Naive thymus-derived CD8-positive, alpha-beta T cell (primary cell): ENCODE measurements at regions not wholly inside any gene's neighbourhood (a gene's known extent, or its start where the extent isn't known, plus 50 kb on each side); places are given as distances from the start of the nearest gene placed in this dataset.

Source experiments
- ATAC-seq, 2 donors: fragments of 150-1000 bp; cut with Tn5 transposase in 1 of 2; sonication (Bioruptor Pico), chemical (Tn5 transposase) in 1 of 2; 1 replicate in 1 of 2; 2 replicates in 1 of 2; pipeline ENCODE4 v1.10.0; 2021; ENCODE audit warnings: mild to moderate bottlenecking in 2 of 2, moderate library complexity in 2 of 2
- POLR2A ChIA-PET: fragments of 350-600 bp; sonication (Branson Sonifier 250); formaldehyde crosslinking; loops from one replicate; lab custom pipeline; 2021; ENCODE audit warnings: antibody characterized with exemption; lab: Charles Lee
- DNase-seq, 10 donors: peaks; one replicate each; pipeline versions ENCODE4 v3.0.0 to v3.0.0-alpha.2; 2020 to 2022
- H3K27ac Mint-ChIP-seq, 10 donors: one replicate each; pipeline ENCODE4 v1.8.0; 2020 to 2022; ENCODE audit warnings: mild to moderate bottlenecking in 10 of 10, mixed read lengths in 10 of 10, moderate library complexity in 4 of 10, inconsistent platforms in 1 of 10
- H3K27me3 Mint-ChIP-seq, 5 donors: one replicate each; pipeline ENCODE4 v1.8.0; 2021 to 2022; ENCODE audit warnings: mixed read lengths in 5 of 5
- H3K36me3 Mint-ChIP-seq, 3 donors: one replicate each; pipeline ENCODE4 v1.8.0; 2020 to 2022; ENCODE audit warnings: mixed read lengths in 3 of 3, mild to moderate bottlenecking in 2 of 3, inconsistent platforms in 1 of 3
- H3K4me1 Mint-ChIP-seq, 4 donors: one replicate each; pipeline ENCODE4 v1.8.0; 2021 to 2022; ENCODE audit warnings: mixed read lengths in 4 of 4
- H3K4me3 Mint-ChIP-seq, 10 donors: one replicate each; pipeline ENCODE4 v1.8.0; 2020 to 2022; ENCODE audit warnings: mild to moderate bottlenecking in 10 of 10, mixed read lengths in 10 of 10, moderate library complexity in 6 of 10, inconsistent platforms in 1 of 10
- H3K9me3 Mint-ChIP-seq, 9 donors: one replicate each; pipeline ENCODE4 v1.8.0; 2020 to 2022; ENCODE audit warnings: mixed read lengths in 9 of 9, mild to moderate bottlenecking in 3 of 9, inconsistent platforms in 1 of 9, moderate library complexity in 1 of 9

DNA sequence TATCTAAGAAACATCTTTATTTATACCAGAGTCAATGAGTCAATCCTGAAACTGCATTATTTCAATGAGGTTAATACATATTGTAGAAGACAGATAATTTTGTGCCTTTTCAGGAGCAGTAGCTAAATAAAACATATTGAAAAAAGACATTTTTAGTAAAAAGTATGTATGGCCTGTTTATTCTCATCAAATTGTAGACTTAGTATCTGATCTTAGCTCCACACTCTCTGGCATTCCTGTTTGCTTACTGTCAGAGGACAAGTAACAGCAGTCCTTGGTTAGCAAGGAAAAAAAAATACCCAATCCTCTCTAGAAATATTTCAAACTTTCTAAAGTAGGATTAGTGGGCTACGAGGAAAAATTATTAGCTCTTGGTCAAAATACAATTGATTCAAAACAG, 50.5 kb upstream of the GUCY1A1 start:
- Mint-ChIP-seq H3K9me3 (no peaks in the 10 kb centered on the region), H3K36me3 (no peaks in the 10 kb centered on the region), H3K4me3 (no peak overlapping the region)

DNA sequence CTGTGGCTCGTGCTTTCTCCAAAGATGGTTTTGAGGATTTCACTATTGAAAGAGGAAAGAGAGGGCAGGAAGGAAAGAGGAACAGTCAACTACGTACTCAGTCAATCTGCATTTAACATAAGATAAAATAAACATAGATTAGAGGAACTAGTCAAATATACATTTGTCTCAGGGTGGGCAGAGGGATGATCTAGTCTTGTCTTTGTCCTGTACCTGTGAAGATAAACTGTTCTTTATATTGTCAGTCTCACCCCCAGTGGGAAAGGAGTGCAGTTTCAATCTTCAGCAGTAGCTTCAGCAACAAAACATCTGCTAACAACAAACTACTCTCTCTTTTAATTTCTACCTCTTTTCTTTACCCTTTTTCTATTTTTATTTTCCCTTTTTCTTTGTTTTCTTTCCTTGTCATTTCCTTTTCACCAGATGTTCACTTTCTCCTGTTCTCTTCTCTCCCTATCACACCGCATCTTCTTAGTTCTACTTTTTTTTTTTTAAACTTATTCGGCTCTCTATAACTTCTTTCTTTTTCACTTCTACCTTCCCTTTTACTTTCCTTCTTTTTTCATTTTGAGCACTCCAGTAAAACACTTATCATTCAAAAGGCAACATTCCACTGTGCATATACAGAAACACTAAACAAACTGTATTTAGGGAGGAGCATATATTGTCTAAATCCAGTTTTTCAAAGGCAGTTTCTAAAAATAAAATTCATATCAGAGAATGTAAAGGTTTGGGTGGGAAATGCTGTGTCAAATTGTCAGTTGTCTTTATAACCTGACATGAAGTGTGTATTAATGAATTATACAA, 51.4 kb upstream of the GUCY1A1 start:
- H3K27me3 Mint-ChIP-seq = peaks cover 0 to 5% (median 3%) of the 10 kb centered on the region in 5 donors
- H3K4me1 Mint-ChIP-seq = peaks cover 0 to 6% (median 0%) of the 10 kb centered on the region in 4 donors
- H3K27ac Mint-ChIP-seq = no peak overlapping the region
- no peak overlapping the region for H3K4me3 Mint-ChIP-seq
- H3K36me3 Mint-ChIP-seq = no peaks in the 10 kb centered on the region
- POLR2A ChIA-PET = no interaction called here
- no peak for ATAC-seq
- H3K9me3 Mint-ChIP-seq = no peaks in the 10 kb centered on the region
- no peak for DNase-seq

More for the DNA sequence above, 50.5 kb upstream of the GUCY1A1 start:
- ATAC-seq (no peak), DNase-seq (no peak)
- peaks cover 0 to 6% (median 0%) of the 10 kb centered on the region in 4 donors for H3K4me1 Mint-ChIP-seq
- POLR2A ChIA-PET = no interaction called here
- no peak overlapping the region for H3K27ac Mint-ChIP-seq
- peaks cover 0 to 5% (median 3%) of the 10 kb centered on the region in 5 donors for H3K27me3 Mint-ChIP-seq

DNA sequence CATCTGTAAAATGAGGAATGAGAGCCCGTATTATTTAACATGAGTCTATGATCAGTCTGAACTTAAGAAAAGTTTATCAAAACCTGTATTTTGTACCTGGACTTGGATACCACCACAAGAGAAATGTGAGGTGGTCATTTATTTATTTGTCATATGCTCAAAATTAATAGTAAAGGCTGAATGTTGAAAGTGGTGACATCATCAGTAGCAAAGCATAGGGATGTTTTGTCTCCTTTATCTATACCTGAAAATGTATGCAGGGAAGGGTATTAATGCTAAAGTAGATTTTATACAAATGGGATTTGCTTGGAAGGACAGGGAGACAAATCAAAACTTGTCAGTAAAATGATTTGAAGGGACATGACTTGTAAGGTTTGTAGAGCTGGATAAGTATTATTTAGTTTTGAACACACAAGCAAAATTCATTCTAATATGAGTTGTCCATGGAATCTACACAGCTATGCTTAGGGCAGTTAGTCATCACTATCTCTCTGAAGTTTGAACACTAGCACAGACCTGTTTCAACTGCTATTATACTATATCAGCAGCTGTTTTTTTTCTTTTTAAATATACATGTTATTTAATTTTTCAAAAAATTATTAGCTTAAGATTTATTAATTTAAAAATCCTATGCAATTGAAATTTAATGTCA, 52.4 kb upstream of the GUCY1A1 start:
- ATAC-seq (no peak), DNase-seq (no peak)
- H3K36me3 Mint-ChIP-seq = no peaks in the 10 kb centered on the region
- peaks cover 0 to 5% (median 3%) of the 10 kb centered on the region in 5 donors for H3K27me3 Mint-ChIP-seq
- H3K4me1 Mint-ChIP-seq = peaks cover 0 to 6% (median 0%) of the 10 kb centered on the region in 4 donors
- POLR2A ChIA-PET = no interaction called here
- H3K9me3 Mint-ChIP-seq = no peaks in the 10 kb centered on the region
- no peak overlapping the region for H3K4me3 Mint-ChIP-seq
- no peak overlapping the region for H3K27ac Mint-ChIP-seq

DNA sequence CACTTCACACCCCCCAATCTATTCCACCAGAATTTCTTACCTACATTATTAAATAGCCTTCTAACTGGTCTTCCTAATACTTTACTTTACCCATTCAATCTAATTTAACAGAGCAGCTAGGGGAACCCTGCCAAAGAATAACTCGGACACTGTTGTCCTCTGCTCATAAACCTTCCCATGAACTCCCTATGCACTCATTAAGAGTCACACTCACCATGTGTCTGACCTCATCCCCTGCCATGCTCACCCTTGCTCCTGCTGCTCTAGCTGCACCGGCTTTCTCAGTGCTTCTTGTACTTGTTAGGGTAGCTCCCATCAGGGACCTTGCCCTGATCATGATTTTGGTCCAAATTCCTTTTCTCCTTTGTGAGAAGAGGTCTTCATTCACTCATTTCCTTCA, 54.6 kb upstream of the GUCY1A1 start:
- POLR2A ChIA-PET = no interaction called here
- Mint-ChIP-seq H3K27me3 (peaks cover 0 to 10% (median 3%) of the 10 kb centered on the region in 5 donors), H3K27ac (no peak overlapping the region), H3K36me3 (no peaks in the 10 kb centered on the region), H3K9me3 (no peaks in the 10 kb centered on the region), H3K4me1 (peaks cover 0 to 6% (median 0%) of the 10 kb centered on the region in 4 donors), H3K4me3 (no peak overlapping the region)
- no peak for DNase-seq
- no peak for ATAC-seq

DNA sequence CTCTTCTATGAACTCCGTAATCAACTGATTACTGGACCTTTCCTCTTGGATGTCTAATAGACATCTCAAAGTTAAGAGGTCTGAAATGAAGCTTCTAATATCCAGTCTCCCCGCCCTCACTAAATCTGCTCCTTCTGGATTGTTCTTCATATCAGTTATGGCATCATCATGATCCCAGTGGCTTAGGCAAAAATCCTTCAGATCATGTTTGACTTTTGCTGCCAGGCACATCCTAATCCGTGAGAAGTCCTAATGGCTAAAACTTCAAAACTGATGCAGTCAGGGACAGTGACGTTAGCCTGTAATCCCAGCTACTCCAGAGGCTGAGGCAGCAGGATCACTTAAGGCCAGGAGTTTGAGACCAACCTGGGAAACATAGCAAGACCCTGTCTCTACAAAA, 55.1 kb upstream of the GUCY1A1 start:
- no peak overlapping the region for H3K4me3 Mint-ChIP-seq
- POLR2A ChIA-PET = no interaction called here
- H3K27ac Mint-ChIP-seq = no peak overlapping the region
- peaks cover 0 to 10% (median 3%) of the 10 kb centered on the region in 5 donors for H3K27me3 Mint-ChIP-seq
- DNase-seq = no peak
- peaks cover 0 to 6% (median 0%) of the 10 kb centered on the region in 4 donors for H3K4me1 Mint-ChIP-seq
- no peaks in the 10 kb centered on the region for H3K9me3 Mint-ChIP-seq
- H3K36me3 Mint-ChIP-seq = no peaks in the 10 kb centered on the region
- ATAC-seq = no peak

DNA sequence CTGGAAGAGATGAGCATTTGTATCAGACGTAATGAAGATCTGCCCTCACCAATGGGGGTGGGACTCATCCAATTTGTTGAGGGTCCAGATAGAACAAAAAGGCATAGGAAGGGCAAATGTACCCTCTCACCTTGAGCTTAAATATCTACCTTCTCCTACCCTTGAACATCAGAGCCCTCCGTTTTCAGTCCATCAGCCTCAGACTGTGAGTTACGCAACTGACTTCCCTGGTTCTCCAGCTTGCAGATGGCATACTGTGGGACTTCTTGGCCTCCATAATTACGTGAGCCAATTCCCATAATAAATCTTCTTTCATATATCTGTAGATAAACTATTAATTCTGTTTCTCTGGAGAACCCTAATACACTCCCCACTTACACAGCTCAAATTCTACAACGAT, 56.5 kb upstream of the GUCY1A1 start:
- no peak for DNase-seq
- H3K4me3 Mint-ChIP-seq = no peak overlapping the region
- no peaks in the 10 kb centered on the region for H3K9me3 Mint-ChIP-seq
- H3K36me3 Mint-ChIP-seq = no peaks in the 10 kb centered on the region
- H3K27ac Mint-ChIP-seq = no peak overlapping the region
- peaks cover 0 to 10% (median 3%) of the 10 kb centered on the region in 5 donors for H3K27me3 Mint-ChIP-seq
- POLR2A ChIA-PET = no interaction called here
- peaks cover 0 to under 1% (median 0%) of the 10 kb centered on the region in 4 donors for H3K4me1 Mint-ChIP-seq
- ATAC-seq = no peak

DNA sequence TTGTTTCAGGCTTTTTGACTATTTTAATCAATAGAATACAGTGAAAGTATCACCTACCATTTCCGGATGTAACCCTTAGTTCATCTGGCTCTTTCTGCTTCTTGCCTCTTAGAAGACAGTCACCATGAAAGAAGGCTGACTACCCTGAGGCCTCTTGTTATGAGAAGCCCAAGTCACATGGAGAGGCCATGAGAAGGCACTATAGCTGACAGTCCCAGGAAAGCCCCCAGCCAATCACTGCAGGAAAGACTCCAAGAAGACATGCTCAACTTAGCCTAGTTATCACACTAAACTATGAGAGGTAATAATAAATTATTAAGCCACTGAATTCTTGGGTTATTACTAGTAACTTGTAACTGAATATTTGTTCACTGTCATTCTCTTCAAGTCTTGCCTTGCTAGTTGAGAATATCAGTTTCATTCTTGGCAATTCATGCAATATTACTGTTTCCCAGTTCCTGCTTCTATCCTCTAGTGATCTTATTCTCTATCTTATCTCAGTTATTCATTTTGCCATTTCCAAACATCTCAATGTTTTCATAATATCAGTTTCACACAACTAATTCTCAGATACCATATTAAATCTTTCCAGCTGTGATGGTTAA, 57.1 kb upstream of the GUCY1A1 start:
- Mint-ChIP-seq H3K27ac (no peak overlapping the region), H3K27me3 (peaks cover 0 to 10% (median 3%) of the 10 kb centered on the region in 5 donors)

DNA sequence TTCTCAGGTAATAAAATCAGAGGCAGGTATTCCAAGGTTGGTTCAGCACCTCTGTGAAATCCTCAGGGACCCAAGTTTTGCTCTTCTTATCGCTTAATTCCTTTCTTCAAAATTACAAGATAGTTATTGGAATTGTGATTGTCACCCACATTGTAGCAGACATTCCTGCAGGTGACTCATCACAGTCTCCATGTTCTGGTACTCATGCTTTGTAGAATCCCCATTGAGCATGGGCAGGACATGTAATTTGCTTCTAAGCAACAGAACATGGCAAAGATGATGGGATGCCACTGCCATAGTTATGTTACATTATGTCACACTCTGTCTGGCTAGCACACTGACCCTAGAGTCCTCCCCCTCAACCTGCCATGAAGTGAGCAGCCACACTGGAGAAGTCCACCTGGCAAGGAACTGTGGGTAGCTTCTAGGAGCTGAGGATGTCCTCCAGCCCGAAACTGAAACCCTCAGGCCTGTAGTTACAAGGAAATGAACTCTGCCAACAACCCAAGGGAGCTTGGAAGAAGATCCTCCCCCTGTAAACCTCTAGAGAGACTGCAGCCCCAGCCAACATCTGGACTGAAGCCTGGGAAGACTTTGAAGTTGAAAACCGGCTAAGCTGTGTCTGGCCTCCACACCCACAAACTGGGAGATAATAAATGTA, 58.3 kb upstream of the GUCY1A1 start:
- ATAC-seq (no peak), DNase-seq (no peak)
- H3K36me3 Mint-ChIP-seq = no peaks in the 10 kb centered on the region

More for the DNA sequence above, 57.1 kb upstream of the GUCY1A1 start:
- no peak for ATAC-seq
- POLR2A ChIA-PET = no interaction called here
- no peak for DNase-seq
- Mint-ChIP-seq H3K9me3 (no peaks in the 10 kb centered on the region), H3K4me3 (no peak overlapping the region), H3K4me1 (no peaks in the 10 kb centered on the region), H3K36me3 (no peaks in the 10 kb centered on the region)

DNA sequence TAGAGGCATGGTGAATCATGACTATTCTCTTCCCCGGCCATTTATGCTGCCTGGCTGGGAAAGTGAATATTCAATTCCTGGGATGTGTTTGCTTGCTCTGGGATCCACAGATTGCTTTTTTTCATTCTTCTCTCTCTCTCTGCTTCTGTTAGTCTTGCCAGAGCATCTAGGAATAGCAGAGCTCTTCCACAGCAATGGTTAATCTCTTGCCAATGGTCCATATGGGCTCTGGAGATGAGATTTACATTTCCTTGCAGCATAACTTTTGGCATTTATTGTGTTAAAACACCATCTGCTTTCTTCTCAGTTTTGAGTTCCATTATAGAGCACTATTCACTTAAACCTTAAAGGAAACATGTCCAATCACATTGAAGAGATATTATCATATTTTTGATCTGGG, 59.2 kb upstream of the GUCY1A1 start:
- Mint-ChIP-seq H3K27ac (no peak overlapping the region), H3K4me1 (no peaks in the 10 kb centered on the region), H3K27me3 (peaks cover 0 to 10% (median 3%) of the 10 kb centered on the region in 5 donors), H3K9me3 (no peaks in the 10 kb centered on the region), H3K36me3 (no peaks in the 10 kb centered on the region), H3K4me3 (no peak overlapping the region)
- POLR2A ChIA-PET = no interaction called here
- no peak for ATAC-seq
- DNase-seq = no peak

More for the DNA sequence above, 58.3 kb upstream of the GUCY1A1 start:
- POLR2A ChIA-PET = no interaction called here
- no peaks in the 10 kb centered on the region for H3K9me3 Mint-ChIP-seq
- H3K27me3 Mint-ChIP-seq = peaks cover 0 to 10% (median 3%) of the 10 kb centered on the region in 5 donors
- no peaks in the 10 kb centered on the region for H3K4me1 Mint-ChIP-seq
- H3K4me3 Mint-ChIP-seq = no peak overlapping the region
- H3K27ac Mint-ChIP-seq = no peak overlapping the region

DNA sequence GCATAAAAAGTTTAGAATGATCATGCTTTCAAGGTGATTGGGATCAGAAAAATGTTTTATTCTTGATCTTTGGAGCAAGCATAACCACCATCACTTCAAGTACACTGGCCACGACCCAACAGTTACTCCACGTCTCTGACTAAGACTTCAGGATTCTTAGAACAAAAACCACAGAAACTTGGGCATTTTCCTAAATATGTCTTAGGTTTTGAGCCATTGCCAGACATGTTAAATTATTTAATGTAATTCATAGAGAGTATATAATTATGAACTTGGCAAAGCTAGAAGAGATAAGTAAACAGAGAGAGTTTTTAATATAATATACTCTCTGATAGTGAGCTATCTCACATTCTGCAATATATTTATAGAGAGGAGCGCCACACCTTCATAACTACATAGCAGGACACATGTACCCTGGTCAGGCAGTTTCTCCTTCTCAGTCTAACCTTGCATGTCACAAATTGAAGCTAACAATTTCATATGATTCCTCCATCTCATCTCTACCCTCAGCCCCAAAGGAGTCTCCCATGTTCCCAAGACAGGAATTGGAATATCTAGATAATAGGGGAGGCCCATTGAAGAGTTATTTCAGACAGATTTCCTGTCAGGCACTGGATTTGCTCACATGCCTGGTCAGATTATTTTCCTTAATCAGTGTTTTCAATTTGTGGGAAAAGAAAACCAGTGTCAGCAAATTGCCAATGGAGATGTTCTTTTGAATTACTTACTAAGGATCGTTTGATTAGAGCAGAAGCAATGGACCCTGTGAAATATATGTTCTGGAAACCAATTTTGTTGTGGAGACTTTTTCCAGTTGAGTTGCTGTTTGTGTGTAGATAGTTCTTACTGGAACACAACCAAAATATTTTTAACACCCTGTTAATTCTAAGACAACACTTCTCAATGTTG, 61.7 kb upstream of the GUCY1A1 start:
- ATAC-seq (no peak), DNase-seq (no peak)
- Mint-ChIP-seq H3K9me3 (no peaks in the 10 kb centered on the region), H3K4me3 (no peak overlapping the region), H3K36me3 (no peaks in the 10 kb centered on the region), H3K4me1 (no peaks in the 10 kb centered on the region), H3K27me3 (peaks cover 0 to 7% (median 1%) of the 10 kb centered on the region in 5 donors), H3K27ac (no peak overlapping the region)
- POLR2A ChIA-PET = no interaction called here

DNA sequence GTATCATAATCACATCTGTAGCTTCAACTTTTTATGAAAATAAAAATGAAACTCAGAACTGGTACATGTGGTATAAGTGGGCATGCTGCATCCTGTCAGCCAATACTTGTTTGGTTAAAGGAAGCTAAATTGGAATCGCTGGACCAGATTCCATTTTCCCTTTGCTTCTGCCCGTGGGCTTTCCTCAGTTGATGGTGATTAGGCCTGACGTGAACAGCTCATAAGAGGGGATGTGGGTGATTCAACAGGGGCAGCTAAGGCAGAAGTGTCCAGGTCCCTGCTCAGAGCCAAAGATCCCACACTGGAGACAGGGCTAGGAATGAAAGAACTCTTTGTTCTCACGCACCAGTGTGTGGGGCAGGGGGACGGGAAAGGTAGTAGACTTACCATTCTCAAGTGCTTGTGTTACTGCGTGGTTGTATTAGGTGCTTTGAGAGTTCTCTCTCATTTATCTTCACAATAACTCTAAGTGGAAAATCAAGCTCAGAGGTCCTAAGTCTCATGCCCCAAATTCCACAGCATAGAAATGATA, 63.2 kb upstream of the GUCY1A1 start:
- Mint-ChIP-seq H3K4me3 (no peak overlapping the region), H3K4me1 (no peaks in the 10 kb centered on the region), H3K9me3 (no peaks in the 10 kb centered on the region), H3K27ac (no peak overlapping the region), H3K27me3 (peaks cover 0 to 7% (median 1%) of the 10 kb centered on the region in 5 donors), H3K36me3 (no peaks in the 10 kb centered on the region)
- POLR2A ChIA-PET = no interaction called here
- ATAC-seq = no peak
- no peak for DNase-seq
